Caco-2 (cell line): ENCODE measurements at regions not wholly inside any gene's neighbourhood (a gene's known extent, or its start where the extent isn't known, plus 50 kb on each side); places are given as distances from the start of the nearest gene placed in this dataset.

Experiments used
- BruUV-seq: library from RNA; stranded (reverse); fragments of 400-500 nt; replicated peaks from 2 replicates; lab custom pipeline; 2021; lab: Mats Ljungman, UMichigan
- CTCF ChIA-PET: fragments of 300-600 bp; sonication (Branson Sonifier 250); formaldehyde crosslinking; loops from one replicate; lab custom pipeline; 2022; ENCODE audit warnings: antibody characterized with exemption; lab: Charles Lee
- POLR2A ChIA-PET: fragments of 300-600 bp; sonication (Branson Sonifier 250); formaldehyde crosslinking; loops from one replicate; lab custom pipeline; 2022; ENCODE audit warnings: antibody characterized with exemption; lab: Charles Lee
- DNase-seq, 2 experiments: peaks; one replicate each; pipeline versions ENCODE4 v3.0.0 to v3.0.0-alpha.2; 2020 to 2022
- H3K27me3 ChIP-seq: replicated peaks from 2 replicates; pipeline ENCODE4 v1.6.0; 2011; ENCODE audit warnings: low read length; ENCODE audit not compliant: control insufficient read depth, insufficient read depth
- H3K36me3 ChIP-seq: 2 replicates; pipeline ENCODE4 v1.5.1; 2011; ENCODE audit warnings: low read length; ENCODE audit not compliant: control insufficient read depth, insufficient read depth
- H3K4me1 ChIP-seq: fragments of 250-450 bp; sonication (Bioruptor Pico); 2 replicates; pipeline ENCODE4 v1.5.1; 2020; ENCODE audit warnings: mild to moderate bottlenecking
- H3K4me3 ChIP-seq: 2 replicates; pipeline ENCODE4 v1.5.1; 2011; ENCODE audit warnings: low read depth, mild to moderate bottlenecking, control low read depth, low read length
- H3K9me3 ChIP-seq: fragments of 250-450 bp; sonication (Bioruptor Pico); 2 replicates; pipeline ENCODE4 v1.5.1; 2020; ENCODE audit warnings: mild to moderate bottlenecking, moderate library complexity
- H3K27ac Mint-ChIP-seq: one replicate; pipeline ENCODE4 v1.8.0; 2022; ENCODE audit warnings: mixed read lengths; ENCODE audit not compliant: unreplicated experiment
- H3K27me3 Mint-ChIP-seq: one replicate; pipeline ENCODE4 v1.8.0; 2022; ENCODE audit warnings: mixed read lengths; ENCODE audit not compliant: insufficient read depth, unreplicated experiment
- H3K36me3 Mint-ChIP-seq: one replicate; pipeline ENCODE4 v1.8.0; 2022; ENCODE audit warnings: mild to moderate bottlenecking, mixed read lengths; ENCODE audit not compliant: insufficient read depth, unreplicated experiment
- H3K4me1 Mint-ChIP-seq: one replicate; pipeline ENCODE4 v1.8.0; 2022; ENCODE audit warnings: low read depth, mixed read lengths; ENCODE audit not compliant: unreplicated experiment
- H3K4me3 Mint-ChIP-seq: one replicate; pipeline ENCODE4 v1.8.0; 2022; ENCODE audit warnings: mild to moderate bottlenecking, moderate library complexity, mixed read lengths; ENCODE audit not compliant: unreplicated experiment
- H3K9me3 Mint-ChIP-seq: one replicate; pipeline ENCODE4 v1.8.0; 2022; ENCODE audit warnings: mixed read lengths; ENCODE audit not compliant: unreplicated experiment
- intact Hi-C: fragments of 100-400 bp; cut with micrococcal nuclease; formaldehyde crosslinking; loops from one replicate; pipeline ENCODE4 v1.10.0; 2022; ENCODE audit not compliant: unreplicated experiment
- TF ChIP-seq, protein P1 (sequence below), 2 experiments: fragments of 200-600 bp in 1 of 2; IDR thresholded peaks; 1 replicate in 1 of 2; 2 replicates in 1 of 2; pipeline versions ENCODE4 v1.5.1 to v1.8.0; 2011 to 2022; ENCODE audit warnings: antibody characterized with exemption in 1 of 2, control low read depth in 1 of 2, inconsistent platforms in 1 of 2, low read depth in 1 of 2, low read length in 1 of 2, mild to moderate bottlenecking in 1 of 2, moderate library complexity in 1 of 2; ENCODE audit not compliant: insufficient read depth in 1 of 2, severe bottlenecking in 1 of 2, unreplicated experiment in 1 of 2

DNA sequence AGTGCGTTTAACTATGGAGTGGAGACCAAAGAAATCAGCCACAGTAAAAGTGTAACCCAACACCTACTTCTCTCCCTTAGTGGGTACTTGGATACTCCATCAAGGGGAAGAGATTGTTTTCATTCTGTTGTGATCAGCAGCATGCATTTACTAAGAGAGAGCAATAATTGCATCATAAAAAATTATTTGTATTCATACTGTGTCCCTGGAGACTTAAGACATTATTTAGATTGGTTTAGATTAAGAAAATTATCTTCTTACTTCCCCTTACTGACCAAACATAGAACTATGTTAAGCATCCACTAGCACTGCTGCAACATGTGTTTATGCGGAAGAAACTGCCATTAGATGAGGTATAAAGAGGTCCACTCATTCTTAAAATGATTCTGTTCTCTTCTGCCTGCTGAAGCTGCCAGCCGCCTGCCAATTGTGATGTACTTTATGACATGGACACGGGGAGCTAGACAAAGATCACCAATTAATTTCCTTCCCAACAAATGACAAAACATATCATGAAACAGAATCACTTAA, 738.5 kb downstream of the DIAPH3 start:
- Mint-ChIP-seq H3K4me1 (no peaks in the 10 kb centered on the region), H3K9me3 (peaks cover 35% of the 10 kb centered on the region), H3K27me3 (no peaks in the 10 kb centered on the region), H3K27ac (no peak overlapping the region), H3K4me3 (no peak overlapping the region), H3K36me3 (no peaks in the 10 kb centered on the region)
- Histone ChIP-seq H3K36me3 (no peaks in the 10 kb centered on the region), H3K9me3 (no peaks in the 10 kb centered on the region; the same call in 1 of the 2 replicates), H3K4me3 (no peak overlapping the region), H3K4me1 (no peaks in the 10 kb centered on the region), H3K27me3 (no peaks in the 10 kb centered on the region)
- ChIA-PET CTCF (no interaction called here), POLR2A (no interaction called here)
- intact Hi-C loops = no loop called here
- BruUV-seq = no TSS peak
- TF ChIP-seq, protein P1, sequence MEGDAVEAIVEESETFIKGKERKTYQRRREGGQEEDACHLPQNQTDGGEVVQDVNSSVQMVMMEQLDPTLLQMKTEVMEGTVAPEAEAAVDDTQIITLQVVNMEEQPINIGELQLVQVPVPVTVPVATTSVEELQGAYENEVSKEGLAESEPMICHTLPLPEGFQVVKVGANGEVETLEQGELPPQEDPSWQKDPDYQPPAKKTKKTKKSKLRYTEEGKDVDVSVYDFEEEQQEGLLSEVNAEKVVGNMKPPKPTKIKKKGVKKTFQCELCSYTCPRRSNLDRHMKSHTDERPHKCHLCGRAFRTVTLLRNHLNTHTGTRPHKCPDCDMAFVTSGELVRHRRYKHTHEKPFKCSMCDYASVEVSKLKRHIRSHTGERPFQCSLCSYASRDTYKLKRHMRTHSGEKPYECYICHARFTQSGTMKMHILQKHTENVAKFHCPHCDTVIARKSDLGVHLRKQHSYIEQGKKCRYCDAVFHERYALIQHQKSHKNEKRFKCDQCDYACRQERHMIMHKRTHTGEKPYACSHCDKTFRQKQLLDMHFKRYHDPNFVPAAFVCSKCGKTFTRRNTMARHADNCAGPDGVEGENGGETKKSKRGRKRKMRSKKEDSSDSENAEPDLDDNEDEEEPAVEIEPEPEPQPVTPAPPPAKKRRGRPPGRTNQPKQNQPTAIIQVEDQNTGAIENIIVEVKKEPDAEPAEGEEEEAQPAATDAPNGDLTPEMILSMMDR (IDR thresholded peaks at IDR 0.05; ENCODE audit: insufficient read depth in 1 of 2, low read depth in 1 of 2, low read length in 1 of 2, severe bottlenecking in 1 of 2, unreplicated experiment in 1 of 2) = no peak
- DNase-seq = no peak

DNA sequence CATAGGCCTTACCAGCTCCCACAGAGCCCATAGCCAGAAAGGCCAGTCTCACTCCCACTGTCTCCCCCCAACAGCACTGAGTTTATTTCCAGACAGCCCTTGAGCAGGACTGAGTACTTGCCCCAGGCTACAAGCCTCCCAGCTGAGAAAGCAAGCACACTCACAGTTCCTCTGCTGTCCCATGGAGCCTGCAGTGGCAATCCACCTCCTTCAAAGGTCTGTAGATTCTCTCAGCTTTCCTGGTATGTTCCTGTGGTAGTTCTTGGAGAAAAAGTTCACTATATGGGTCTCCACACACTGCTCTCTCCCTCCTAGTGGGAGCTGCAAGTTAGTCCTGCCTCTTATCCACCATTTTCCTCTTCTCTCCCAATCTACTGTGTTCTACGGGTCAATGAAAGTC, 728.7 kb downstream of the DIAPH3 start:
- H3K36me3 ChIP-seq = no peaks in the 10 kb centered on the region
- peaks cover 20% of the 10 kb centered on the region; the same call in 1 of the 2 replicates for H3K9me3 ChIP-seq
- Mint-ChIP-seq H3K27ac (no peak overlapping the region), H3K4me1 (no peaks in the 10 kb centered on the region), H3K27me3 (no peaks in the 10 kb centered on the region), H3K9me3 (peaks cover 21% of the 10 kb centered on the region), H3K36me3 (no peaks in the 10 kb centered on the region), H3K4me3 (no peak overlapping the region)
- CTCF ChIA-PET = no interaction called here
- no TSS peak for BruUV-seq
- POLR2A ChIA-PET = no interaction called here
- TF ChIP-seq, protein P1 (IDR thresholded peaks at IDR 0.05; ENCODE audit: insufficient read depth in 1 of 2, low read depth in 1 of 2, low read length in 1 of 2, severe bottlenecking in 1 of 2, unreplicated experiment in 1 of 2) = no peak
- H3K4me1 ChIP-seq = no peaks in the 10 kb centered on the region
- intact Hi-C loops = no loop called here
- H3K4me3 ChIP-seq = no peak overlapping the region
- no peaks in the 10 kb centered on the region for H3K27me3 ChIP-seq
- DNase-seq = no peak

DNA sequence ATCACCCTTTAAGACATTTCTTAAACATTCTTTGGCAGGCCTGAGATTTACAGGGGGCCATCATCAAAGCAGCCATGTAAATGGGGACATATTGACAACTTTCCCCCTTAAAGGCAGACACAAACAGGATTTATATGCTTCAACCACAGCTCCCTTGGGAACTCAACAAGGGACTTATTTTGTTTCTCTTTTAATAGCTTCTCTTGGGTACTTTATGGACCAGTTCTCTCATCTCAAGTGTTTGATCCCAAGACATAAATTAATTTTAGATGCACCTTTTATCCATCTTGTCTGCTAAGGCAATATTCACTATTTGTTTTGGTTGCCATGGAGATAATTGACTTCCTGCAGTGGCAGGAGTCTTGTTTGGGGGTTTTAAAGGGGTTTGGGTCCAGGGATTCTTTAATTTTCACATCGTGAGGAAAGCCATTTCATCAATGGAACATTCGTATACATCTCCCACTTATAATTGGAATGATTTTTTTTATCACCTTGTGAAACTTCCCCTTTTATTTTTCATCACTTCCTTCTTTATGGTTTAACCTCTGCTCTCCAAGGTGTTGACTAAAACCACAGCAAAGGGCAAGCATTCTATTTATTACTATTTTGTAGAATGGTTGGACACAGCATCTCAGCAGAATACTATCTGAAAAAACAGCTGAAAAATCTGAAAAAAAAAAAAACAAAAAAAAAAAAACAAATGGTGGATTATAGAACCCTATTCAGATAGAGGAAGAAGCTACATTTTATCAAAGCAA, 726.0 kb downstream of the DIAPH3 start:
- no peak overlapping the region for H3K27ac Mint-ChIP-seq
- POLR2A ChIA-PET = no interaction called here
- no peaks in the 10 kb centered on the region for H3K27me3 Mint-ChIP-seq
- Histone ChIP-seq H3K36me3 (no peaks in the 10 kb centered on the region), H3K4me3 (no peak overlapping the region), H3K9me3 (peaks cover 12% of the 10 kb centered on the region; the same call in 1 of the 2 replicates), H3K27me3 (no peaks in the 10 kb centered on the region), H3K4me1 (no peaks in the 10 kb centered on the region)
- intact Hi-C loops = no loop called here
- no peak overlapping the region for H3K4me3 Mint-ChIP-seq
- TF ChIP-seq, protein P1 (IDR thresholded peaks at IDR 0.05; ENCODE audit: insufficient read depth in 1 of 2, low read depth in 1 of 2, low read length in 1 of 2, severe bottlenecking in 1 of 2, unreplicated experiment in 1 of 2) = no peak
- H3K4me1 Mint-ChIP-seq = no peaks in the 10 kb centered on the region
- DNase-seq = no peak
- no peaks in the 10 kb centered on the region for H3K36me3 Mint-ChIP-seq
- H3K9me3 Mint-ChIP-seq = peaks cover 10% of the 10 kb centered on the region
- CTCF ChIA-PET = no interaction called here
- no TSS peak for BruUV-seq
